IMR-90 (cell line): ENCODE measurements at regions not wholly inside any gene's neighbourhood (a gene's known extent, or its start where the extent isn't known, plus 50 kb on each side); places are given as distances from the start of the nearest gene placed in this dataset.

Source experiments
- ATAC-seq: fragments of 200-7000 bp; cut with Tn5 transposase; 2 replicates; pipeline ENCODE4 v1.9.1; 2020; ENCODE audit warnings: low read depth, mild to moderate bottlenecking, moderate library complexity
- BruUV-seq: library from RNA; stranded (reverse); fragments of 400-500 nt; replicated peaks from 2 replicates; lab custom pipeline; 2021; lab: Mats Ljungman, UMichigan
- CTCF ChIA-PET: fragments of 300-600 bp; formaldehyde crosslinking; extraction: SDS; loops from one replicate; lab custom pipeline; 2021; ENCODE audit warnings: antibody characterized with exemption; lab: Yijun Ruan, JAX
- POLR2A ChIA-PET: fragments of 300-600 bp; sonication (Branson Sonifier 250); formaldehyde crosslinking; loops from one replicate; lab custom pipeline; 2022; ENCODE audit warnings: antibody characterized with exemption; ENCODE audit not compliant: unreplicated experiment; lab: Charles Lee
- DNase-seq: peaks from one replicate; pipeline ENCODE4 v3.0.0; 2013
- H2AFZ ChIP-seq: replicated peaks from 2 replicates; pipeline ENCODE3; 2013; ENCODE audit warnings: low read length, mild to moderate bottlenecking; ENCODE audit not compliant: poor library complexity
- H2AK5ac ChIP-seq: 2 replicates; pipeline ENCODE4 v1.6.1; 2013; ENCODE audit warnings: low read depth, low read length, inconsistent platforms
- H2AK9ac ChIP-seq: replicated peaks from 2 replicates; pipeline ENCODE3; 2013; ENCODE audit warnings: mild to moderate bottlenecking, low read depth, low read length, moderate library complexity; ENCODE audit not compliant: poor library complexity
- H2BK120ac ChIP-seq: 2 replicates; pipeline ENCODE4 v1.6.1; 2013; ENCODE audit warnings: low read depth, low read length, inconsistent platforms
- H2BK15ac ChIP-seq: 3 replicates; pipeline ENCODE4 v1.6.1; 2013; ENCODE audit warnings: low read depth, low read length, inconsistent platforms
- H2BK20ac ChIP-seq: 2 replicates; pipeline ENCODE4 v1.6.1; 2013; ENCODE audit warnings: low read depth, mild to moderate bottlenecking, inconsistent platforms, low read length, moderate library complexity
- H2BK5ac ChIP-seq: 2 replicates; pipeline ENCODE4 v1.6.1; 2013; ENCODE audit warnings: mild to moderate bottlenecking, low read depth, low read length, inconsistent platforms; ENCODE audit not compliant: poor library complexity, severe bottlenecking
- H3K14ac ChIP-seq: replicated peaks from 2 replicates; pipeline ENCODE4 v1.6.1; 2013; ENCODE audit warnings: low read depth, low read length, inconsistent platforms
- H3K18ac ChIP-seq: 2 replicates; pipeline ENCODE4 v1.6.1; 2013; ENCODE audit warnings: low read depth, low read length, control low read depth
- H3K23ac ChIP-seq: 2 replicates; pipeline ENCODE4 v1.6.1; 2013; ENCODE audit warnings: low read depth, low read length, inconsistent platforms
- H3K27ac ChIP-seq: 2 replicates; pipeline ENCODE4 v1.5.1; 2013; ENCODE audit warnings: mild to moderate bottlenecking, control low read depth, low read length; ENCODE audit not compliant: insufficient read depth
- H3K27me3 ChIP-seq: 2 replicates; pipeline ENCODE4 v1.6.1; 2013; ENCODE audit warnings: low read length; ENCODE audit not compliant: control insufficient read depth, insufficient read depth
- H3K36me3 ChIP-seq: 2 replicates; pipeline ENCODE4 v1.6.1; 2013; ENCODE audit warnings: low read length, mixed read lengths; ENCODE audit not compliant: control insufficient read depth, insufficient read depth
- H3K4ac ChIP-seq: 2 replicates; pipeline ENCODE4 v1.6.1; 2013; ENCODE audit warnings: low read depth, low read length, inconsistent platforms
- H3K4me1 ChIP-seq: 2 replicates; pipeline ENCODE4 v1.6.1; 2013; ENCODE audit warnings: low read length, mixed read lengths; ENCODE audit not compliant: control insufficient read depth, insufficient read depth
- H3K4me2 ChIP-seq: 2 replicates; pipeline ENCODE4 v1.6.1; 2013; ENCODE audit warnings: low read depth, mild to moderate bottlenecking, control low read depth, low read length, moderate library complexity
- H3K4me3 ChIP-seq: 2 replicates; pipeline ENCODE4 v1.5.1; 2013; ENCODE audit warnings: low read depth, mild to moderate bottlenecking, control low read depth, low read length, moderate library complexity; ENCODE audit not compliant: insufficient read depth
- H3K56ac ChIP-seq: 2 replicates; pipeline ENCODE4 v1.6.1; 2013; ENCODE audit warnings: low read length, inconsistent platforms; ENCODE audit not compliant: insufficient read depth; ENCODE audit errors: extremely low read depth
- H3K79me1 ChIP-seq, 2 experiments: 2 replicates each; pipeline ENCODE4 v1.6.1; 2013; ENCODE audit warnings: low read length in 2 of 2, inconsistent platforms in 1 of 2, low read depth in 1 of 2
- H3K9ac ChIP-seq: 2 replicates; pipeline ENCODE4 v1.6.1; 2013; ENCODE audit warnings: low read depth, low read length, control low read depth
- H3K9me1 ChIP-seq: 2 replicates; pipeline ENCODE4 v1.6.1; 2013; ENCODE audit warnings: low read length, inconsistent platforms; ENCODE audit not compliant: insufficient read depth
- H3K9me3 ChIP-seq: 2 replicates; pipeline ENCODE4 v1.6.1; 2013; ENCODE audit warnings: low read length; ENCODE audit not compliant: control insufficient read depth, insufficient read depth
- H4K20me1 ChIP-seq: 2 replicates; pipeline ENCODE4 v1.6.1; 2013; ENCODE audit warnings: low read length, inconsistent platforms; ENCODE audit not compliant: insufficient read depth
- H4K5ac ChIP-seq: 2 replicates; pipeline ENCODE4 v1.6.1; 2013; ENCODE audit warnings: mild to moderate bottlenecking, low read depth, low read length, control low read depth
- H4K8ac ChIP-seq, 2 experiments: 2 replicates each; pipeline ENCODE4 v1.6.1; 2013; ENCODE audit warnings: low read depth in 2 of 2, low read length in 2 of 2, control low read depth in 1 of 2, inconsistent platforms in 1 of 2
- H4K91ac ChIP-seq: 2 replicates; pipeline ENCODE4 v1.6.1; 2013; ENCODE audit warnings: low read depth, low read length, inconsistent platforms; ENCODE audit not compliant: insufficient read depth
- BHLHE40 ChIP-seq: fragments of 150-350 bp; IDR thresholded peaks from 2 replicates; pipeline ENCODE4 v1.6.1; 2016; ENCODE audit warnings: mild to moderate bottlenecking, low read depth, low read length
- CEBPB ChIP-seq: IDR thresholded peaks from 2 replicates; pipeline ENCODE4 v1.6.1; 2012; ENCODE audit warnings: low read depth, low read length, improper control_type of control experiment
- CHD1 ChIP-seq: IDR thresholded peaks from 2 replicates; pipeline ENCODE4 v1.6.1; 2012; ENCODE audit warnings: low read depth, low read length, improper control_type of control experiment
- FOS ChIP-seq: fragments of 150-350 bp; IDR thresholded peaks from 2 replicates; pipeline ENCODE4 v1.6.1; 2016; ENCODE audit warnings: low read depth, low read length
- MAFK ChIP-seq: IDR thresholded peaks from 2 replicates; pipeline ENCODE4 v1.6.1; 2012; ENCODE audit warnings: low read depth, low read length, improper control_type of control experiment
- MAZ ChIP-seq: IDR thresholded peaks from 2 replicates; pipeline ENCODE4 v1.6.1; 2012; ENCODE audit warnings: low read depth, mild to moderate bottlenecking, low read length, improper control_type of control experiment, moderate library complexity, borderline replicate concordance
- MXI1 ChIP-seq: IDR thresholded peaks from 2 replicates; pipeline ENCODE4 v1.6.1; 2012; ENCODE audit warnings: low read depth, mild to moderate bottlenecking, low read length, moderate library complexity, borderline replicate concordance
- NFE2L2 ChIP-seq: fragments of 150-350 bp; IDR thresholded peaks from 2 replicates; pipeline ENCODE4 v1.6.1; 2016; ENCODE audit warnings: low read depth, mild to moderate bottlenecking, low read length
- POLR2A ChIP-seq: IDR thresholded peaks from 2 replicates; pipeline ENCODE4 v1.6.1; 2012; ENCODE audit warnings: mild to moderate bottlenecking, low read depth, low read length
- RAD21 ChIP-seq: IDR thresholded peaks from 2 replicates; pipeline ENCODE4 v1.6.1; 2012; ENCODE audit warnings: low read length, improper control_type of control experiment
- RCOR1 ChIP-seq: IDR thresholded peaks from 2 replicates; pipeline ENCODE4 v1.6.1; 2012; ENCODE audit warnings: mild to moderate bottlenecking, low read length, improper control_type of control experiment; ENCODE audit not compliant: insufficient replicate concordance
- RFX5 ChIP-seq: IDR thresholded peaks from 2 replicates; pipeline ENCODE4 v1.8.0; 2012; ENCODE audit warnings: low read depth, mild to moderate bottlenecking, low read length, moderate library complexity
- SMC3 ChIP-seq: fragments of 150-350 bp; IDR thresholded peaks from 2 replicates; pipeline ENCODE4 v1.6.1; 2016; ENCODE audit warnings: low read depth, mild to moderate bottlenecking, antibody characterized with exemption, low read length, moderate library complexity
- WGBS, 2 experiments: methylation state at CpG; one replicate each; pipeline versions ENCODE4 v1.1.5 to v1.1.7; 2013; ENCODE audit warnings: missing lambda C conversion rate in 2 of 2; ENCODE audit not compliant: insufficient read length in 1 of 2; ENCODE audit errors: extremely low coverage in 2 of 2; 5-methylcytosine and 5-hydroxymethylcytosine counted together
- dilution Hi-C: fragments of 300-500 bp; cut with HindIII; formaldehyde crosslinking; loops from one replicate; pipeline ENCODE4 v1.14.3; 2018; ENCODE audit warnings: low sequenced_read_pairs; ENCODE audit not compliant: unreplicated experiment
- in situ Hi-C: fragments of 300-500 bp; cut with MboI; formaldehyde crosslinking; loops from 3 replicates; pipeline ENCODE4 v1.14.3; 2019; ENCODE audit warnings: low sequenced_read_pairs, inconsistent platforms, mixed read lengths
- intact Hi-C: fragments of 100-400 bp; cut with micrococcal nuclease; formaldehyde crosslinking; loops from 2 replicates; pipeline ENCODE4 v1.10.0; 2022
- TF ChIP-seq, protein P1 (sequence below): conservative IDR thresholded peaks from 2 replicates; pipeline ENCODE4 v1.5.1; 2012; ENCODE audit warnings: mild to moderate bottlenecking, low read depth, low read length, improper control_type of control experiment
- TF ChIP-seq, protein P2 (sequence below): fragments of 150-350 bp; IDR thresholded peaks from 2 replicates; pipeline ENCODE4 v1.6.1; 2016; ENCODE audit warnings: low read depth, mild to moderate bottlenecking, low read length, moderate library complexity, borderline replicate concordance
- TF ChIP-seq, protein P3 (sequence below): fragments of 150-350 bp; IDR thresholded peaks from 2 replicates; pipeline ENCODE4 v1.6.1; 2017; ENCODE audit warnings: mild to moderate bottlenecking, antibody characterized with exemption, low read length, low read depth

DNA sequence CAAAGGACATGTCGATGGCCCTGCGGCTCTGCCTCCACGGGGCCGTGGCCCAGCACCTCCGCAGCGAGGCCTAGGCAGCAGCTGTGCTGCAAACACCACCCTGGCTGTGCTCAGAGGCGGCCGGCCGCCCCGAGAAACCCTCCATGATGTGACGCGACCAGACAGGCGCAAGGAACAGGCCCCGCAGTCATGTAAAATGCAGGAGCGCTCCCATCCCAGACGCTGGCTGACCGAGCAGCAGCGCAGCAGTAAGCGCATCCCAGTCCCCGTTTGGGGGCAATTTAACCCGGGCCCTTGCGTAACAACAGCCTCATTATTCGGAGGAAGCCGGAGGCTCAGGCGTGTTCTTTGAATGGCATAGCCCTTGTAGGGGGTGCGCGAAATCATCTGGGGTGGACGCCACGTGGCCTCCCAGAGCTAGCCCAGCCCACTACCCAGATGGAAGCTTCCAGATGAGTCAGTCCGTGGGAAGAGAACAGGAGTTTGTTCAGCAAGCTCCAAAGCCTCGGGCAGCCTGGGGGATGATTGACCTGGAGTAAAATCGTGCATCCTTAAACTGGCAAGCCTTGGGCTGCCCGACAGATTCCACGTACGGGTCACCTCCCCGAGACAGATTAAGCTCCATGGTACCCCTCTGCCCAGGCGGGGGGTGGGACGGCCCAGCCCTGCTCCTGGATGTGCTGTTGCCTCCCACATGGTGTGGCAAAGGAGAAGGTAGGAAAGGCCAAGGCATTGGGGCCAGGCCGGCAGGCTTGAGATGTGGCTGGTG is 124.0 kb downstream of the HMX1 start:
- no peaks in the 10 kb centered on the region for H3K4me1 ChIP-seq
- H2AFZ ChIP-seq: no peak overlapping the region
- no peak overlapping the region for H3K9ac ChIP-seq
- H2BK5ac ChIP-seq: no peak overlapping the region
- H3K23ac ChIP-seq: no peak overlapping the region
- CTCF ChIA-PET: no interaction called here
- in situ Hi-C loops: no loop called here
- H3K27ac ChIP-seq: no peak overlapping the region
- H3K18ac ChIP-seq: no peak overlapping the region
- no peak overlapping the region for H2BK20ac ChIP-seq
- peaks cover 6% of the 10 kb centered on the region for H3K9me3 ChIP-seq
- H3K27me3 ChIP-seq: no peaks in the 10 kb centered on the region
- no peaks in the 10 kb centered on the region for H3K9me1 ChIP-seq
- no peak overlapping the region for H2BK120ac ChIP-seq
- WGBS, 2 experiments: 77% methylated on average over 29 of the region's 39 CpGs; no CpG with 5 or more reads in 1 of the 2 experiments
- intact Hi-C loops: no loop called here
- H4K8ac ChIP-seq: no peak overlapping the region
- H3K79me1 ChIP-seq: no peaks in the 10 kb centered on the region
- H2AK9ac ChIP-seq: no peak overlapping the region
- H4K20me1 ChIP-seq: no peaks in the 10 kb centered on the region
- H3K56ac ChIP-seq: no peak overlapping the region
- DNase-seq: no peak
- H3K14ac ChIP-seq: no peak overlapping the region
- BruUV-seq: no TSS peak
- POLR2A ChIA-PET: no interaction called here
- no peak overlapping the region for H3K4me3 ChIP-seq
- no peak overlapping the region for H2AK5ac ChIP-seq
- no peak overlapping the region for H3K4ac ChIP-seq
- dilution Hi-C loops: no loop called here
- H4K5ac ChIP-seq: no peak overlapping the region
- no peak for ATAC-seq
- no peak overlapping the region for H2BK15ac ChIP-seq
- H3K36me3 ChIP-seq: no peaks in the 10 kb centered on the region
- H3K4me2 ChIP-seq: no peak overlapping the region
- no peak overlapping the region for H4K91ac ChIP-seq
- TF ChIP-seq CEBPB (no peak), POLR2A (no peak), MAFK (no peak), MXI1 (no peak), NFE2L2 (no peak), BHLHE40 (no peak), RCOR1 (no peak), SMC3 (no peak), MAZ (no peak), FOS (no peak), RFX5 (no peak), CHD1 (no peak), RAD21 (no peak)
- TF ChIP-seq, protein P1, sequence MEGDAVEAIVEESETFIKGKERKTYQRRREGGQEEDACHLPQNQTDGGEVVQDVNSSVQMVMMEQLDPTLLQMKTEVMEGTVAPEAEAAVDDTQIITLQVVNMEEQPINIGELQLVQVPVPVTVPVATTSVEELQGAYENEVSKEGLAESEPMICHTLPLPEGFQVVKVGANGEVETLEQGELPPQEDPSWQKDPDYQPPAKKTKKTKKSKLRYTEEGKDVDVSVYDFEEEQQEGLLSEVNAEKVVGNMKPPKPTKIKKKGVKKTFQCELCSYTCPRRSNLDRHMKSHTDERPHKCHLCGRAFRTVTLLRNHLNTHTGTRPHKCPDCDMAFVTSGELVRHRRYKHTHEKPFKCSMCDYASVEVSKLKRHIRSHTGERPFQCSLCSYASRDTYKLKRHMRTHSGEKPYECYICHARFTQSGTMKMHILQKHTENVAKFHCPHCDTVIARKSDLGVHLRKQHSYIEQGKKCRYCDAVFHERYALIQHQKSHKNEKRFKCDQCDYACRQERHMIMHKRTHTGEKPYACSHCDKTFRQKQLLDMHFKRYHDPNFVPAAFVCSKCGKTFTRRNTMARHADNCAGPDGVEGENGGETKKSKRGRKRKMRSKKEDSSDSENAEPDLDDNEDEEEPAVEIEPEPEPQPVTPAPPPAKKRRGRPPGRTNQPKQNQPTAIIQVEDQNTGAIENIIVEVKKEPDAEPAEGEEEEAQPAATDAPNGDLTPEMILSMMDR: no peak
- TF ChIP-seq, protein P2, sequence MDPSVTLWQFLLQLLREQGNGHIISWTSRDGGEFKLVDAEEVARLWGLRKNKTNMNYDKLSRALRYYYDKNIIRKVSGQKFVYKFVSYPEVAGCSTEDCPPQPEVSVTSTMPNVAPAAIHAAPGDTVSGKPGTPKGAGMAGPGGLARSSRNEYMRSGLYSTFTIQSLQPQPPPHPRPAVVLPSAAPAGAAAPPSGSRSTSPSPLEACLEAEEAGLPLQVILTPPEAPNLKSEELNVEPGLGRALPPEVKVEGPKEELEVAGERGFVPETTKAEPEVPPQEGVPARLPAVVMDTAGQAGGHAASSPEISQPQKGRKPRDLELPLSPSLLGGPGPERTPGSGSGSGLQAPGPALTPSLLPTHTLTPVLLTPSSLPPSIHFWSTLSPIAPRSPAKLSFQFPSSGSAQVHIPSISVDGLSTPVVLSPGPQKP: no peak
- TF ChIP-seq, protein P3, sequence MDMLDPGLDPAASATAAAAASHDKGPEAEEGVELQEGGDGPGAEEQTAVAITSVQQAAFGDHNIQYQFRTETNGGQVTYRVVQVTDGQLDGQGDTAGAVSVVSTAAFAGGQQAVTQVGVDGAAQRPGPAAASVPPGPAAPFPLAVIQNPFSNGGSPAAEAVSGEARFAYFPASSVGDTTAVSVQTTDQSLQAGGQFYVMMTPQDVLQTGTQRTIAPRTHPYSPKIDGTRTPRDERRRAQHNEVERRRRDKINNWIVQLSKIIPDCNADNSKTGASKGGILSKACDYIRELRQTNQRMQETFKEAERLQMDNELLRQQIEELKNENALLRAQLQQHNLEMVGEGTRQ: no peak
